Activated CD8-positive, alpha-beta memory T cell treated with anti-CD3 and anti-CD28 coated beads, Interleukin-2, amount 50 U/mL, for 48 hours (primary cell): ENCODE measurements at regions not wholly inside any gene's neighbourhood (a gene's known extent, or its start where the extent isn't known, plus 50 kb on each side); places are given as distances from the start of the nearest gene placed in this dataset.
"Not testable (repeated sequence)": the region's sequence is repeated elsewhere in the genome, so short reads cannot be mapped to it uniquely, and the experiment has no call there.

Experiments
- DNase-seq: peaks from one replicate; pipeline ENCODE4 v3.0.0-alpha.2; 2020

DNA sequence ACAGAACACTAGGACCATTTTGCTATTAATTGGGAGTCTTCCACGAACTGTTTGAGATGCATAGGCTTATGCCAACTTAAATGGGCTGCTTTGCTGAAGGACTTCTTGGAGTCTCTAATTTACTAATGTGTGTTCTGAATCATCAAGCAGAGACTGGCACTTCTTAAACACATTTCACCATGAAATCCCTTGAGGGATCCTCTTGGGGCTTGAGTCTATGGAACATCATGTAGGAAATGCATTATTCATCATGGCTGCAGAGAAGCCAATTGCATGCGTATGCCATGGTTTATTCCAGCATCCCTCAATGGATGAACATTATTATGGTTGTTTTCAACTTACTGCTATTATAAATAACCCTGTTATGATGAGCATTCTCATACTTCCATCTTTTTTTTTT is 73.4 kb downstream of the FGD2 start:
- DNase-seq = no peak

DNA sequence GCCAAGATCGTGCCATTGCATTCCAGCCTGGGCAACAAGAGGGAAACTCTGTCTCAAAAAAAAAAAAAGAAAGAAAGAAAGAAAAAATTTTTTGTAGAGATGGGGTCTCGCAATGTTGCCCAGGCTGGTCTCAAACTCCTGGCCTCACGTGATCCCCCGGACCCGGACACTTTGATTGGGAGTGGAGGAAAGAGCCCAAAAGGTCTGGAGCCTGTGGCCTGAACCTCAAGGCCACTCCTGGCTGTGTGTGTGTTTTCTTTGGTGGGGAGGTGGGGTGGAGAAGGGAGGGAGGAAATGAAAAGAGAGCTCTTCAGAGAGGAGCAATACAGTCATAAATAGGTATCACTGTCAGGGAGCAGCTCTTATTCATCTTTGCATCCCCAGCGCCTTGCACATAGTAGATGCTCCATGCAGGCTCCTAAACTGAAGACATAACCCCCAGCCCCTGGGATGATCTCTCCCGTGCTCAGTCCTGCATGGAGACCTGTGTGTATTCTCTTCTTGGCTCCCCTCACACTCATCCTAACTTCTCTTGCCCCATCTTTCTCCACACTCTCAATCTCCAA is 75.7 kb downstream of the FGD2 start:
- DNase-seq = no peak

DNA sequence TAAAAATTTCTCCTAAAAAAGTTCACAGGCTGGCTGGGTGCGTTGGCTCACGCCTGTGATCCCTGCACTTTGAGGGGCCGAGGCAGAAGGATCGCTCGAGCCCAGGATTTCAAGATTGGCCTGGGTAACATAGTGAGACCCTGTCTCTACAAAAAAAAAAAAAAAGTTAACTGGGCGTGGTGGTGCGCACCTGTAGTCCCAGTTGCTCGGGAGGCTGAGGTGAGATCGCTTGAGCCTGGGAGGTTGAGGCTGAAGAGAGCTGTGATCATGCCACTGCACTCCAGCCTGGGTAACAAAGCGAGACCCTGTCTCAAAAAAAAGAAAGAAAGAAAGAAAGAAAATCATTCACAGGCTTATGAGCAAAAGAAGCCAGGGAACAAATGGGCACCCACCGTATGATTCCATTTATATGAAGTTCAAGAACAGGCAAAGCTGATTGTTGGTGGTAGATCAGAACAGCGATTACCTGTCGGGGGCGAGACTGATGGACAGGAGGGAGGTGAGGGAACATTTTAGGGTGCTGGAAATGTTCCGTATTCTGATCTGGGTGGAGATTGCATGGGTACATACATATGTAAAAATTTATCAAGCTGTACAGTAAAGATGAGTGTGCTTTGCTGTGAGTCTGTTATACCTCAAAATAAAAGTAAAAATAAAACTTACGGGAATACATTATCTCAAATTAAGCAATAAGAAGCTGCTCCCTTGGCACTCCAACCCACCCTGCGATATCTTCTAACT is 77.1 kb downstream of the FGD2 start:
- no peak for DNase-seq

DNA sequence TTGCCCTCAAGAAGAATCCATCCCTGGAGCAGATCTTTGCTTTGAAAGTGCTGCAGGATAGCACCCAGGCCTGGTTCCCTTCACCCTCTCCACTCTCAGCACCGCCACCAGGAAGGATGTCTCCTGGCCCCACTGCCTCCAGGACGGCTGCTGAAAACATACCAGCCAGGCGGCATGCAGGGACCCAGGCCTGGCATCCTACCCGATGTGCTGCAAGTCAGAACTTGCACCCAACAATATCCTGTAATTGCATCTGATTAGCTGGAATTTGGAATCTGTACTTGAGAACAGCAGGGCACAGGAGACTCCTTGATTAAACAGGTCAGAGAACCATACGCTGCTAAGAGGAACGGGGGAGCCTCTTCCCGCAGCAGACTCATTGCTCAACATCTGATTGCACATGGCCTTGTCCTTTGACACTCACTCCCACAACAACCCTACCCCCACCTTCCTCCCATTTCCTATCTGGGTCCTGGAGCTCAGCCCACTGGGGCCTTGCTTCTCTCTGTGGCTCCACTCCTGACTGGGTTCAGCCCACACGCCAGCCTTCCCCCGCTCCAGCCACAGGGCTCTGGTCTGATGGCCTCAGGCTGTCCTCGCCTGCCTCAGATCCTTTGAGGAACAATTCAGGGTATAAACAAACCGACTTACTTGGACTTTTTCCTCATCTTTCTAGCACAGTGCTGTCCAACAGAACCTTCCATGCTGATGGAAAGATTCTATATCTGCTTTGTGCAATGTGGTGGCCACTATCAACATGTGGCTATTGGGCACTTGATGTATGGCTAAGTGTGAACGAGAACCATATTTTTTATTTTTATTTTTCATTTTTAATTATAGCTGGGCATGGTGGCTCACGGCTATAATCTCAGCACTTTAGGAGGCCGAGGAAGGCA is 78.0 kb downstream of the FGD2 start:
- DNase-seq = no peak

DNA sequence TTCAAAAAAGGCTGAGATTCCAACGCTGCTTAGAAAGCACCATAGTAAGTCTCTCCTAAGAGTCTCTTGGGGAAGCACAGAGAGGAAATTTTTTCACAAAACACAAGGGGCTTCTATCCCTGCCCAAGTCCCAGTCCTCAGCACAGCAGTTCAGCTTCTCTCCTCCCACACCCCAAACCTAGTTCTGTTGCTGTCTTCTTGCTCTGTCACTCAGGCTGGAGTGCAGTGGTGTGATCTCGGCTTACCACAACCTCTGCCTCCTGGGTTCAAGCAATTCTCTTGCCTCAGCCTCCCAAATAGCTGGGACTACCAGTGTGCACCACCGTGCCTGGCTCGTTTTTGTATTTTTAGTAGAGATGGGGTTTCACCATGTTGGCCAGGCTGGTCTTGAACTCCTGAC is 79.2 kb downstream of the FGD2 start:
- DNase-seq = not testable (repeated sequence)

DNA sequence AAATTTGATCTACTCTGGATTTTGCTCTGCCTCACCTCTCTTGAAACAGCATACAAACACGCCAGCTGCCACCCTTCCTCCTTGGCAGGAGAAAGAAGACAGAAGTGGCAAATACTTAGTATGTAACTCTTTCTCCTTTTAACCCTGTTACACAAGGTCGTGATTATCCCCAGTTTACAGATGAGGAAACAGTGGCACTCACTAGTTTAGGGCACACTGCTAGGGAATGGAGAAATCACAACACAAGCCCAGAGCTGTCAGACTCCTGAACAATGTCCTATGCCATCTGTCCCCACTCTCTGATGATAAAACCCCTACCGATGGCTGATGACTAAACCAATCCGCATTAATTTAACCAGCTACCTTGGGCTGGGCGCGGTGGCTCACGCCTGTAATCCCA is 79.7 kb downstream of the FGD2 start:
- DNase-seq = no peak

DNA sequence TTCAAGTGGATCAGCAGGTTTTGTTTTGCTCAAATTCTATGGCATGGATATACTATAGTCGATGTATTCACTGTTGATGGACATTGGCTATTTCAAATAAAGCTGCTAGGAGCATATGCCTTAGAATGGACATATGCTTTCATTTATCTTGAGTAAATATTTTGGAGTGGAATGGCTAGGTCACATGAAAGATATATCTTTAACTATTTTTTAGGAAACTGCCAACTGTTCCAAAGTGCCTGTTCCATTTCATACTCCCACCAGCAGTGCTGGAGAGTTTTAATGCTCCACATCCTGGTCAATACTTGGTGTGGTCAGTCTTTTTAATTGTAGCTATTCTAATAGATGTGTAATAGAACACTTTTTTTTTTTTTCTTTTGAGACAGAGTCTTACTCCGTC is 81.1 kb upstream of the PIM1 start:
- DNase-seq = no peak

DNA sequence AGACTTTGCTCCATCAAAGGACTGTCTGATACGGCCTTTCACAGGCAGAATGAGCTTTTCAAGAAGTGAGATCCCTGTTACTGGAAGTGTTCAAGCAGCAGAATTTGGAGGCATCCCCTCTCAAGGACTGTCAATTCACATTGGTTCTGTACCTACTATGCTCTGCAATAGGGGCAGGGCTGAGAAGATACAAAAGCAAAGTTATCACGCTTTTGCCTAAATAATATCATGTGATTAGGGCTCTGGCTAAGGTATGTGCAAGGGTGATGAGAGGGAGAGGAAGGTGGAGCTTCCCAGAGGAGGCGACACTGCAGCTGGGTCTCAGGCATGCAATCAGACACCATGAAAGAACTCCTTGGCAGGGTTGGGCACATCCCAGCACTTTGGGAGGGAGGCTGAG is 80.2 kb upstream of the PIM1 start:
- DNase-seq = no peak

DNA sequence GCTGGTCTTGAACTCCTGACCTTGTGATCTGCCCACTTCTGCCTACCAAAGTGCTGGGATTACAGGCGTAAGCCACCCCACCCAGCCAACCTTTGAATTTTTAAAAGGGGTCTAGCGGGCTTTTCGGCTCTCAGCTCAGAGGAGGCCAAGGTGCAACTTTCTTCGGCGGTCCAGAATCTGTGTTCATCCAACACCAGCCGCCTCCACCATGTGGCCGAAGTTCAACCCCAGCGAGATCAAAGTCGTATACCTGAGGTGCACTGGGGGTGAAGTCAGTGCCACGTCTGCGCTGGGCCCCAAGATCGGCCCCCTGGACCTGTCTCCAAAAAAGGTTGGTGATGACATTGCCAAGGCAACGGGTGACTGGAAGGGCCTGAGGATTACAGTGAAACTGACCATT is 78.8 kb upstream of the PIM1 start:
- not testable (repeated sequence) for DNase-seq

DNA sequence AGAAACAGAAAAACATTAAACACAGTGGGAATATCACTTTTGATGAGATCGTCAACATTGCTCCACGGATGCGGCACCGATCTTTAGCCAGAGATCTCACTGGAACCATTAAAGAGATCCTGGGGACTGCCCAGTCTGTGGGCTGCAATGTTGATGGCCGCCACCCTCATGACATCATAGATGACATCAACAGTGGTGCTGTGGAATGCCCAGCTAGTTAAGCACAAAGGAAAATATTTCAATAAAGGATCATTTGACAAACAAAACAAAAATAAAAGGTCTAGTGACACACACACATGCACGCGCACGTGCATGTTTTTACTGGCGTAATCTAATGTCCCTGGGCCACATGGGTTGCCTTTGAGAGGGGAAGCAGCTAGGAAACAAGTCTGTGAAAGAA is 78.4 kb upstream of the PIM1 start:
- not testable (repeated sequence) for DNase-seq

DNA sequence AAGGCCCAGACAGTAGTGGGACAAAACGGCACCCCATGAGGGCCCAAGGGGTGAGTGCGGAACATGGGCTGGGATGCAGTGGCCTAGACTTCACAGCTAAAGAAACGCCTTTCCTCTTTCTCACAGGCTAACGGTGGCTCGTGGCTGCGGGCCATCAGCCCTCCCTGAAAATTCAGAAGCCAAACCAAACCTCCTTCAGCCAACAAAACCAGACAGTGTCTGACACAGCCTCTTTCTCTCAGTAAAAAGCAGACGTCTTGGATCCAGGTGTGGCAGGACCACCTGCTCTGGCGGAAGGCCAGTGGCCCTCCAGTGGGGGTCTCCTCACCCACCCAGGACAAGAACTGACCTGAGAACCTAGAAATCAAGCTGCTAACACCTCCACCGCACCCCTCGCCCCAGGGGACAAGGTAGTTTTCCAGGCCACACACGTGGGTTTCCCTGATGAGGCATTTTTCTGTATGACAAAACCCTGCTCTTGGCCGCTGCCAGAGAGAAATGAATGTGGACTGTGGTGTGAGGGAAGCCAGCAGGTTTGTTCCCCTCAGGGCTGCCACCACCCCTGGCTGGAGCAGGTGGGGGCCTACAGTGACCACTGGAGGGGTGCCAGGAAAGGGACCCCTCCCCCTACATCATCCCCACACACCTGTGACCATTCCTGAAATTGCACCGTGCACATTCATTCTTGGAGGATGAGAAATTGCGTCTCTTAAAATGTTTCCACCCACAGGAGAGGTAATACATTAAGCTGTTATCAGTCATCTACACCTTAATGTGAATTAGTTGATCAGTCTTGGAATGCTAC is 76.8 kb upstream of the PIM1 start:
- no peak for DNase-seq

DNA sequence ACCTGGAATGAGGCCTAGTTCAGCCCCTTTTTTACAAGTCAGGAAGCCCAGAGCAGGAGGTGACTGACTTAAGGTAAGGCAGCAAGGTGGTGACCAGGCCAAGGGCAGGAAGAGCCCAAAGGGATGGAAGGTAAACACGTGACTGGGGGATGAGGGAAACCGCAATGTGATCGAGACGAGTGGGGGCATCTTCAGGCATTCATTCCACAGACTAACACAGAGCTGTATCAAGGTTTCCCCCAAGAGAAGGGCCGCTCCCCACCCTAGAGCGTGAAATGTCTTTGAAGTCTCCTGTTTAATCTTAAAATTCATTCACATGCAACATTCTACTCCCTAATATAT is 76.3 kb upstream of the PIM1 start:
- no peak for DNase-seq

DNA sequence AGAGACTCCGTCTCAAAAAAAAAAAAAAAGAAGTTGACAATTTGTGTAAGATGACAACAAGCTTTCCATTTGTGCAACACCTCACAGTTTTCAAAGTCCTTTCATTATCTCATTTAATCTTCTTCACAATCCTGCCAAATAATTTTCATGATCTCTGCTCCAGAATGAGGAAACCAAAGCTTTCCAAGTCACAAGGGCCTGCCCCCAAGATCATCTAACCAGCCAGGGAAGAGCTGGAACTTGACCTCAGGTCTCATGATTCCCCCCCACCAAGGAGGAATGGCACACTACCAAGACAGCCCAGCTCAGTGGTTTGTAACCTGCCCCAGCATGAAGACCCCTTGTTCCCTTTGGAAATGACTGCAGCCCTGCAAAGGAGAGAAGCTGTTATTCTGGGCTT is 74.0 kb upstream of the PIM1 start:
- DNase-seq = no peak

DNA sequence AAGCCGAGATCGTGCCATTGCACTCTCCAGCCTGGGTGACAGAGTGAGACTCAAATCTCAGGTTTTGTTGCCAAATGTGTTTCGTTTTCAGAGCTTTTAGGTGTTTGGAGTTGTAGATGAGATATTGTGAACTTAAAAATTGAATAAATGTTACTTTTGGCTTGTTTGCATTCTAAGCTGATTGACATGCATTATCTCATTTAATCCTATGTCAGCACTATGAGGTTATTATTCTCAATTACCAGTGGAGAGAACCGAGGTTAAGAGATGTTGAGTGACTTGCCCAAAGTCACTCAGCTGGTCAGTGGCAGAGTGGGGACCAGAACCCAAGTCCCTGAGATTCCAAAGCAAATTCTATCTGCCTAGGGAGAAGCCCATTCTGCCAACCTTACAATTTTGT is 72.6 kb upstream of the PIM1 start:
- DNase-seq = no peak

DNA sequence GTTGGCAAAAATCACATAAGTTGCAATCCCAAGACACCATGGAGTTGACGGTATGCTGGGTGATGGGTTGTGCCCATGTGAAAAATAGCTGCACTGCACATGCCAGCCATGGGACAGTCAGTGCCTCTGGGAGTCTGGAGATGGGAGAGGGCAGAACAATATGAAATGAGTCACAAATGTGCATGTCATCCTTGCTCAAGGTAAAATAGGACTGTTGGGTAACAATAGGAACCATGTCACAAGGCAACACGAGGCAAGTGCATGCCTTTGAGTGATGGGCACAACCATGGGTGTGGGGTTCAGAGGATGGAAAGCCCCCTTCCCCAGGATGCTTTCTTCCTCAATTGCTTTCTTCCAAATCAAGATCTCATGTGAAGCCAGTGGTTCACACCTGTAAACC is 70.5 kb upstream of the PIM1 start:
- DNase-seq = no peak

DNA sequence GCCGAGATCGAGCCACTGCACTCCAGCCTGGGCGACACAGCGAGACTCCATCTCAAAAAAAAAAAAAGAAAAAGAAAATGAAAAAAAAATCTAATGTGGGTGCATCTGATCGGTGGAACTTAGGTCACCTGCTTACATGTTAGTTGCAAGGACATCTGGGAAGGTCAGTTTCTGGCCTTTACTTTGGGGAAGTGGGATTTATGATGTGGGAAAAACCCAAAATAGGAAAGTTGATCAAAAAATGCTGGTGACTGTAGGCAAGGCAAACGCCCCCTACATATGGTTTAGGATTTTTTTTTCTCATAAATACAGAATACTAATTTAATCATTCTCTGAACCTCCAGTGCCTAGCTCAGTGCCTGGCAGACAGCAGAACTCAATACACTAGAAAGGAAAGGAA is 69.2 kb upstream of the PIM1 start:
- no peak for DNase-seq

DNA sequence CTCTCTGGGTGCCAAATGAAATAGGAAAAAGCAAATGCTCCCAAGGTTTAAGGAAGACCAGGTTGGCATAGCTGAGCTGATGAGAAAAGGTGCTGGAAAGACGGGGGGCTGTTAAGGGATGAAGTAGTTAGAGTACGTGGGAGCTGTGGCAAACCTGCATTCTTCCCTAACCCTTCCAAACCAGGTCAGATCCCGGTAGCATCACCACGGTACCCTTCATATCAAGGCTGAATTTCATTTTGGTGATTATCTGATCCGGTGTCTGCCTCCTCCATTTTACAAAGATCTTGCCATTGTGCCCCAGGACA is 68.0 kb upstream of the PIM1 start:
- DNase-seq = no peak

DNA sequence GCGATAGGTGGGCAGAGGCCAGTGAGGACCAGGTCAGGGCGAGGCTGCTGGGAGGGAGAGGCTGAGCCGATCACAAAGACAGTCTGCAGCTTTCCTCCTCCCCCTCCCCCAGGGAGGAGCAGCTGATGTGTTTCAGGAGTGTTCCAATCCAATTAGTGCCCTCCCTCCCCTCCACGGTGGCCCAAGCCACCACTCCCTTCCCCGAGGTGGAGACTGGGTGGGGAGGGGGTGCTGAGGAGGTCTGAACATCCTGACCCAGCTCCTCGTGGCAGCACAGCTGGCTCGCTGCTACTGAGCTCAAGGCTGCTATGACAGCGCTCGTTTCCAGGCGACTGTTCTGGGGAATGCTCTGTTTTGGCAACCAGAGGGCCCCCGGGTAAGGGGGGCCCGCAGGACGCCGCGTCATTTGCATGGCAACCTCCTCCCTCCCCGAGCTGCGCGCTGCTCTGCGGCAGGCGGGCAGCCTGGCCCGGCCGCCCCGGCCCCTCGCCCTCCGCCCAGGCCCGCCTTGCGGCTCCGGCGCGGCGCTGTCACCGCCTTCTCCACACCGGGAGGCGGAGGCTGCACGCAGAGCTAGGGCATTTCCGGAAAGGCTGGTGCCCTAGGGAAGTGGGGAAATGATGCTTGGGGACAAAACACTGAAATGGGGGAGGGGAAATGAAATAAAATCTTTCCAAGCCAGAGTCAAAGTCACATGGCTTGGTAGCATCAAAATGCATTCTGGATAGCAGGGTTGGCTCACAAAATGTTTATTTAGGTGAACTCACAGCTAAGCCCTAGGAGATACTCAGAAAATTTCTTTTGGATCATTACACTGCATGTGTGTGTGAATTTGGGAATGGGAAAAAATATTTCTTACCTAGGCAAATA is 67.4 kb upstream of the PIM1 start:
- peak; percentile 84 for DNase-seq

DNA sequence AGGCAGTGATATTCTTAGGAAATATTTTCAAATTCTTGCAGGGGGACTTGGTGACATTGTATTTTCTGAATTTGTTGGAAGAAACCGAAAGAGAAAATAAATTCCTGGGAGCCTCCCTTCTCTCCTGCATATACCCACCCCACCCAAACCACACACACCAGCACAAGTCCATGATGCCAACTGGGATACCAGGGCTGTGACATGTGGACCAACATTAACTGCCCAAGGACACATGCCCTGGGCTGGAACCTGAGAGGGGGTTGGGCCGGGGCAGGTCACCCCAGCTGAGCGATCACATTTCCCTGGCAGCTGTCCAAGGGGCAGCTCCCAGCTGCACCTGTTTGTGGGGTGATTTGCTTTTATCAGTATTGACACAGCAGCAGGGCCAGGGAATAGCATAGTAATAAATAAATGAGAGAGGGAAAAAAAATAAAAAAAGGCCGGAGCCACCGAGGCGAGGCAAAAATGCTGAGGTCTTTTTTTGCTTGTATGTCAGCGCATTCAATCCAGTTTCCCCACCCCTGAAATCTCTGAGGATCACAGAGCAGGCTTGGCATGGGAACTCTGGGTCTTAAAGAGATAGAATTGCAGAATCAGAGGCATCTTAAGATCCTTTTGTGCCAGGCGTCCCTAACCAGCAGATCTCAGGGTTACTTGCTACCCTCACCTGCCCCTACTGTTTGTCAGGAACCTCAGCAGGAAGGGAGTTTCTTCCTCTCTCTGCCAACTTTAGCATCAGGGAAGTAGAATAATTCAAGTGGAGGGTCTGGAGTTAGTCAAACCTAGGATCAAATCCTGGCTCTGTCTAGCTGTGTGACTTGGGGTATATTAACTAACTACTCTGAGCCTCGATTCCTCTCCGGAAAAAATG is 66.5 kb upstream of the PIM1 start:
- DNase-seq = peak; percentile 61

DNA sequence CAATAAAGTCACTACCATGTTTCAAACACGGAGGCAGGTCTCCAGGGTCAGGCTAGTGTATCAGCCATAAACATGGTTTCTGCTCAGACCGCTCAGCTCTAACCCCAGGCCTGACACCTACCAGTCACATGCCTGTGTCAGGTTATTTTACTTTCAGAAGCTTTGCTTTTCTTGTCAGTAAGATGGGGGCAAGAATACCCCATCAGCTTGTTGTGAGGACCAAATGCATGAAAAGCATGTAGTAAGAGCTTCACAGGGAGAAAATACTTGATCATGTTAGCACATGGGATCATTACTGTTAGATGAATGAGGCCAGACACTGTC is 65.2 kb upstream of the PIM1 start:
- DNase-seq = no peak

DNA sequence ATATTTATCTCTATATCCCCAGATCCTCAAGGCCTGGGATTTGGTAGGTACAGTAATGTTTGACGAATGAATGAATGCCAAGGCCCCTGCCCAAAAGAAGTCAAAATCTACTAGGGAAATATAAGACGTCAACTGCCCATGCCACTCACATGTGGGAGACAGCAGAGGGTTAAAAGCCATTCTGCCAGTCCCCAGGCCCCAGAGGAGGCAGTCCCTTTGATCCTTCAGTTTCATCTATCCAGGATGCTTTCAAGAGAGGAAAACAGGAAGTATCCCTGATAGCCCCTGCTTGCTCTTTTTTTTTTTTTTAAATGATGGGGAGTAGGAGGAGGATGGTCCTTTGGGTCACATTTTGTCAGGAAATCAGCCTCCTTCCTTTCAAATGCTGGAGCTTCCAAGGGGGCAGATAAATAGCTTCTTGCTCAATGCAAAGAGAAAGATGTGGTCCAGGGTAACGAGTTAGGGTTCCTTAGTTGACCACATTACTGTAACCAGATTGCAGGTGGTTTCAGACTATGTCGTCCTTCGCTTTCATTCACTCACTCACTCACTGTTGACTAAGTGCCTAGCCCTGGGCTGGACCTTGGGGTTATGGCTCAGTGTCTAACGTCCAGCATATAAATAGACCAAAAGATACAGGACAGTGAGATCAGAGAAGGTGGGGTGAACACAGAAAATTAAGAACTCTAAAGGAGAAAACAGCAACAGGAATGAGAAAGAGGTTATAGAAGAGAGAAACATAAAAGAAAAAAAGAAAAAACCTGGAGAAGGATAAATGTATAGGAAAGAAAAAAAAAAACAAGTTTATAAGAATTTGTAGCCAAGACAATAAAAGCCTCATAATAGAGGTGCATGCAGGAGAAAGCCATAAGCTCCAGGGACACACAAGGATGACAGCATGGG is 64.6 kb upstream of the PIM1 start:
- no peak for DNase-seq
